B cell (primary cell): ENCODE measurements at regions not wholly inside any gene's neighbourhood (a gene's known extent, or its start where the extent isn't known, plus 50 kb on each side); places are given as distances from the start of the nearest gene placed in this dataset.

Source experiments
- ATAC-seq: fragments of 200-7000 bp; cut with Tn5 transposase; one replicate; pipeline ENCODE4 v1.10.0; 2021; ENCODE audit warnings: low read depth, mild to moderate bottlenecking, moderate number of reproducible peaks, moderate library complexity
- CTCF ChIA-PET: fragments of 350-600 bp; sonication (Branson Sonifier 250); formaldehyde crosslinking; loops from one replicate; lab custom pipeline; 2021; ENCODE audit warnings: antibody characterized with exemption, inconsistent platforms; lab: Charles Lee
- POLR2A ChIA-PET: fragments of 350-600 bp; sonication (Branson Sonifier 250); formaldehyde crosslinking; loops from one replicate; lab custom pipeline; 2021; ENCODE audit warnings: antibody characterized with exemption; lab: Charles Lee
- DNase-seq: peaks from one replicate; pipeline ENCODE4 v3.0.0; 2013
- H2AFZ ChIP-seq: 2 replicates; pipeline ENCODE4 v1.6.1; 2012; ENCODE audit warnings: mild to moderate bottlenecking, low read depth, low read length; ENCODE audit not compliant: insufficient read depth, poor library complexity, severe bottlenecking
- H3K27ac ChIP-seq, 2 donors: 1 replicate in 1 of 2; 2 replicates in 1 of 2; pipeline ENCODE4 v1.5.1; 2012 to 2013; ENCODE audit warnings: low read length in 2 of 2, mild to moderate bottlenecking in 2 of 2, moderate library complexity in 1 of 2
- H3K27me3 ChIP-seq, 4 experiments: fragments of 200-600 bp in 1 of 4; sonication (generic) in 1 of 4; replicated peaks in 1 of 4; 1 replicate in 2 of 4; 2 replicates in 2 of 4; pipeline versions ENCODE4 v1.6.1 to v1.7.0; 2013 to 2016; ENCODE audit warnings: low read length in 3 of 4, mild to moderate bottlenecking in 2 of 4, mixed read lengths in 1 of 4, moderate library complexity in 1 of 4; ENCODE audit not compliant: insufficient read depth in 4 of 4, control insufficient read depth in 3 of 4; ENCODE audit errors: control extremely low read depth in 1 of 4
- H3K36me3 ChIP-seq, 2 experiments: replicated peaks in 1 of 2; 1 replicate in 1 of 2; 2 replicates in 1 of 2; pipeline versions ENCODE4 v1.6.1 to v1.7.1; 2013; ENCODE audit warnings: low read length in 1 of 2; ENCODE audit not compliant: insufficient read depth in 2 of 2, control insufficient read depth in 1 of 2; ENCODE audit errors: control extremely low read depth in 1 of 2, extremely low read depth in 1 of 2
- H3K4me1 ChIP-seq, 2 donors: fragments of 200-600 bp in 1 of 2; sonication (generic) in 1 of 2; 1 replicate in 1 of 2; 2 replicates in 1 of 2; pipeline versions ENCODE4 v1.5.1 to v1.6.1; 2013 to 2017; ENCODE audit warnings: low read length in 2 of 2; ENCODE audit not compliant: control insufficient read depth in 2 of 2, insufficient read depth in 2 of 2
- H3K4me2 ChIP-seq: replicated peaks from 2 replicates; pipeline ENCODE3; 2012; ENCODE audit warnings: mild to moderate bottlenecking, low read depth, low read length; ENCODE audit not compliant: poor library complexity, severe bottlenecking
- H3K4me3 ChIP-seq, 5 experiments: fragments of 200-600 bp in 1 of 5; sonication (generic) in 1 of 5; 1 replicate in 3 of 5; 2 replicates in 2 of 5; pipeline versions ENCODE4 v1.5.1 to v1.7.0; 2011 to 2016; ENCODE audit warnings: low read length in 4 of 5, mild to moderate bottlenecking in 4 of 5, low read depth in 2 of 5, control low read depth in 1 of 5, moderate library complexity in 1 of 5; ENCODE audit not compliant: insufficient read depth in 1 of 5; ENCODE audit errors: control extremely low read depth in 1 of 5, extremely low read depth in 1 of 5
- H3K79me2 ChIP-seq: fragments of 200-600 bp; sonication (generic); one replicate; pipeline ENCODE4 v1.6.0; 2016; ENCODE audit warnings: low read length; ENCODE audit not compliant: control insufficient read depth, insufficient read depth
- H3K9ac ChIP-seq: fragments of 200-600 bp; sonication (generic); 2 replicates; pipeline ENCODE4 v1.6.1; 2017; ENCODE audit warnings: mild to moderate bottlenecking, low read length, moderate library complexity
- H3K9me3 ChIP-seq, 3 donors: one replicate each; pipeline versions ENCODE4 v1.6.1 to v1.7.1; 2013; ENCODE audit warnings: low read length in 2 of 3; ENCODE audit not compliant: control insufficient read depth in 2 of 3, insufficient read depth in 1 of 3; ENCODE audit errors: control extremely low read depth in 1 of 3
- H4K20me1 ChIP-seq: 2 replicates; pipeline ENCODE4 v1.6.0; 2012; ENCODE audit warnings: mild to moderate bottlenecking, low read length; ENCODE audit not compliant: insufficient read depth, control insufficient read depth, poor library complexity, severe bottlenecking
- H3K27ac Mint-ChIP-seq: one replicate; pipeline ENCODE4 v1.8.0; 2021; ENCODE audit warnings: mixed read lengths
- H3K27me3 Mint-ChIP-seq: one replicate; pipeline ENCODE4 v1.8.0; 2021; ENCODE audit warnings: mixed read lengths
- H3K4me1 Mint-ChIP-seq: one replicate; pipeline ENCODE4 v1.8.0; 2021; ENCODE audit warnings: mixed read lengths
- H3K4me3 Mint-ChIP-seq: one replicate; pipeline ENCODE4 v1.8.0; 2021; ENCODE audit warnings: mixed read lengths
- H3K9me3 Mint-ChIP-seq: one replicate; pipeline ENCODE4 v1.8.0; 2022; ENCODE audit warnings: mixed read lengths; ENCODE audit not compliant: insufficient read depth
- EZH2 ChIP-seq: IDR thresholded peaks from 2 replicates; pipeline ENCODE4 v1.6.1; 2012; ENCODE audit warnings: borderline replicate concordance, low read depth, mild to moderate bottlenecking, moderate library complexity, low read length; ENCODE audit not compliant: insufficient read depth, poor library complexity, severe bottlenecking
- WGBS: methylation state at CpG from one replicate; pipeline ENCODE4 v1.1.5; 2013; ENCODE audit warnings: missing lambda C conversion rate; ENCODE audit not compliant: insufficient coverage; 5-methylcytosine and 5-hydroxymethylcytosine counted together
- intact Hi-C: fragments of 100-400 bp; cut with micrococcal nuclease; formaldehyde crosslinking; loops from one replicate; pipeline ENCODE4 v1.10.0; 2022
- TF ChIP-seq, protein P1 (sequence below): fragments of 200-600 bp; IDR thresholded peaks from one replicate; pipeline ENCODE4 v1.8.0; 2022; ENCODE audit warnings: antibody characterized with exemption, mild to moderate bottlenecking

DNA sequence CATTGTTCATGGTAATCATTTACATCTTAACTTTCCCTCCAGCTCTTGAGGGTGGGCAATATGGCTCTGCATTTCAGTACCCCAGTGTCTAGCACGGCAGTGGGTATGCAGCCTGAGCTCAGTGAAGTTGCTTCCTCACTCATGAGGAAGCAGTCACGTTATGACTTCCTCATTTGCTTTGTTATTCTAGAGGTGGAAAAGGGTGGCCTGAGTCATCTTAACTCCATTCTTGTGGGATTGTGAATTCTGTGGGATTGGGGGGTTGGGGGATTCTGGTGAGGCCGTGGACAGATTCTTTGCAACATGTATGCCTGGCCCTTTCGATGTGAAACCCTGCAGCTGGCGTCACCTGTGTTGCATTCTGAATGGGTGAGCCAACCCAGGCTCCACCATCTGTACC lies 406.7 kb upstream of the ZNF507 start:
- H3K27ac Mint-ChIP-seq: no peak overlapping the region
- ATAC-seq: no peak
- no peak overlapping the region for H2AFZ ChIP-seq

DNA sequence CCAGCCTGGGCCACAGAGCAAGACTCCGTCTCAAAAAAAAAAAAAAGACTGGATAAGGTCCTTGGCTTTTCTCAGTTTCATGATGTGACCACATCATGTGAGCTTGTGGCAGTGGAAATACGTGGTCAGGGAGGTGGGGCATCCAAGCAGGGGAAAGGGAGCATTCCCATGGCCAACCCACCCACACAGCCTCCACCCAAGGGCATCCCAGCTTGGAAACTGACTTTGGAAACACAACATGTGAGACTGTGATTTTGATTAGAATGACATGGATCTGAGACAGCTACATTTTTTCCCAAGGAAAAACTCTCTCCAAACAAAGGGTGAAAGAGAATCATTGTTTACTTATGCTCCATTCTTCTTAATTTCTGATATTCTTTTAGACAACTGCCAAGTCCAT lies 405.0 kb upstream of the ZNF507 start:
- H3K4me3 ChIP-seq: no peak overlapping the region
- no peak overlapping the region for H3K27ac ChIP-seq
- H3K4me2 ChIP-seq: no peak overlapping the region
- ChIA-PET CTCF (interaction anchor here (0.8 kb wide), 1 partner anchor 260 kb away, joined by 3 read pairs; no protein-coding TSS in a partner anchor), POLR2A (no interaction called here)
- Mint-ChIP-seq H3K4me3 (no peak overlapping the region), H3K9me3 (peaks cover 5% of the 10 kb centered on the region), H3K4me1 (no peaks in the 10 kb centered on the region), H3K27me3 (no peaks in the 10 kb centered on the region), H3K27ac (no peak overlapping the region)
- H3K27me3 ChIP-seq: no peaks in the 10 kb centered on the region
- no peaks in the 10 kb centered on the region for H3K36me3 ChIP-seq
- no peak overlapping the region for H2AFZ ChIP-seq
- DNase-seq: no peak
- intact Hi-C loops: no loop called here
- ATAC-seq: no peak
- no peaks in the 10 kb centered on the region for H3K4me1 ChIP-seq
- no peak for TF ChIP-seq EZH2
- TF ChIP-seq, protein P1, sequence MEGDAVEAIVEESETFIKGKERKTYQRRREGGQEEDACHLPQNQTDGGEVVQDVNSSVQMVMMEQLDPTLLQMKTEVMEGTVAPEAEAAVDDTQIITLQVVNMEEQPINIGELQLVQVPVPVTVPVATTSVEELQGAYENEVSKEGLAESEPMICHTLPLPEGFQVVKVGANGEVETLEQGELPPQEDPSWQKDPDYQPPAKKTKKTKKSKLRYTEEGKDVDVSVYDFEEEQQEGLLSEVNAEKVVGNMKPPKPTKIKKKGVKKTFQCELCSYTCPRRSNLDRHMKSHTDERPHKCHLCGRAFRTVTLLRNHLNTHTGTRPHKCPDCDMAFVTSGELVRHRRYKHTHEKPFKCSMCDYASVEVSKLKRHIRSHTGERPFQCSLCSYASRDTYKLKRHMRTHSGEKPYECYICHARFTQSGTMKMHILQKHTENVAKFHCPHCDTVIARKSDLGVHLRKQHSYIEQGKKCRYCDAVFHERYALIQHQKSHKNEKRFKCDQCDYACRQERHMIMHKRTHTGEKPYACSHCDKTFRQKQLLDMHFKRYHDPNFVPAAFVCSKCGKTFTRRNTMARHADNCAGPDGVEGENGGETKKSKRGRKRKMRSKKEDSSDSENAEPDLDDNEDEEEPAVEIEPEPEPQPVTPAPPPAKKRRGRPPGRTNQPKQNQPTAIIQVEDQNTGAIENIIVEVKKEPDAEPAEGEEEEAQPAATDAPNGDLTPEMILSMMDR: no peak
- 100% methylated on average over 1 of the region's 2 CpGs for WGBS
- H4K20me1 ChIP-seq: no peaks in the 10 kb centered on the region
- no peaks in the 10 kb centered on the region for H3K79me2 ChIP-seq
- H3K9me3 ChIP-seq: peaks cover 0 to 9% (median 0%) of the 10 kb centered on the region in 3 donors
- H3K9ac ChIP-seq: no peak overlapping the region

More for the DNA sequence above, 406.7 kb upstream of the ZNF507 start:
- CTCF ChIA-PET: no interaction called here
- Histone ChIP-seq H3K4me2 (no peak overlapping the region), H3K9ac (no peak overlapping the region), H3K27me3 (no peaks in the 10 kb centered on the region), H3K4me1 (no peaks in the 10 kb centered on the region), H4K20me1 (no peaks in the 10 kb centered on the region), H3K9me3 (peaks cover 0 to 13% (median 0%) of the 10 kb centered on the region in 3 donors), H3K36me3 (no peaks in the 10 kb centered on the region), H3K4me3 (no peak overlapping the region), H3K27ac (no peak overlapping the region), H3K79me2 (no peaks in the 10 kb centered on the region)
- H3K4me3 Mint-ChIP-seq: no peak overlapping the region
- DNase-seq: no peak
- WGBS: 43% methylated on average over 5 of the region's 5 CpGs
- H3K27me3 Mint-ChIP-seq: no peaks in the 10 kb centered on the region
- no peaks in the 10 kb centered on the region for H3K4me1 Mint-ChIP-seq
- POLR2A ChIA-PET: no interaction called here
- no peak for TF ChIP-seq EZH2
- TF ChIP-seq, protein P1: no peak
- peaks cover 5% of the 10 kb centered on the region for H3K9me3 Mint-ChIP-seq
- intact Hi-C loops: no loop called here
